ENCODE measurements at regions not wholly inside any gene's neighbourhood (a gene's known extent, or its start where the extent isn't known, plus 50 kb on each side); places are given as distances from the start of the nearest gene placed in this dataset.
"Not testable (repeated sequence)": the region's sequence is repeated elsewhere in the genome, so short reads cannot be mapped to it uniquely, and the experiment has no call there.

DNA sequence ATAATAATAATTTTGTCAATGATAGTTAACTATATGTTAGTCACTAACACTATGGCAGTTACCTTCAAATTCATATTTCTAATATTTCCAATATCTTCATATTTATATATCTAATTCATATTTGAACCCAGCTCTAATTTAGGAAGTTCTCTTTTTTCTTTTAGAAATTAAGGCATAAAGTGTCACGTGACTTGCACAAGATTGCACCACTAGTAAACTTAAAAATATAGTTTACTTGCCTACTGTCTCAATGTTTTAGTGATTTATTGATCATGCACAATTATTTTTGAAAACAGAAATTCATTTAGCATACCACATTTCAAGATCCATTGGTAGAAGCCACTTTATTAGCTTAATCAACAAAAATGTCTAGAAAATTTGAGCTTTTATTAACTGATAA, 508.7 kb upstream of the ZNF337 start:
- no peak overlapping the region for H3K4me3 ChIP-seq (ENCODE audit: low read depth, low read length)
- no peak for DNase-seq (ENCODE audit: low read depth)
- TF ChIP-seq, protein P1, sequence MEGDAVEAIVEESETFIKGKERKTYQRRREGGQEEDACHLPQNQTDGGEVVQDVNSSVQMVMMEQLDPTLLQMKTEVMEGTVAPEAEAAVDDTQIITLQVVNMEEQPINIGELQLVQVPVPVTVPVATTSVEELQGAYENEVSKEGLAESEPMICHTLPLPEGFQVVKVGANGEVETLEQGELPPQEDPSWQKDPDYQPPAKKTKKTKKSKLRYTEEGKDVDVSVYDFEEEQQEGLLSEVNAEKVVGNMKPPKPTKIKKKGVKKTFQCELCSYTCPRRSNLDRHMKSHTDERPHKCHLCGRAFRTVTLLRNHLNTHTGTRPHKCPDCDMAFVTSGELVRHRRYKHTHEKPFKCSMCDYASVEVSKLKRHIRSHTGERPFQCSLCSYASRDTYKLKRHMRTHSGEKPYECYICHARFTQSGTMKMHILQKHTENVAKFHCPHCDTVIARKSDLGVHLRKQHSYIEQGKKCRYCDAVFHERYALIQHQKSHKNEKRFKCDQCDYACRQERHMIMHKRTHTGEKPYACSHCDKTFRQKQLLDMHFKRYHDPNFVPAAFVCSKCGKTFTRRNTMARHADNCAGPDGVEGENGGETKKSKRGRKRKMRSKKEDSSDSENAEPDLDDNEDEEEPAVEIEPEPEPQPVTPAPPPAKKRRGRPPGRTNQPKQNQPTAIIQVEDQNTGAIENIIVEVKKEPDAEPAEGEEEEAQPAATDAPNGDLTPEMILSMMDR (IDR thresholded peaks at IDR 0.05; ENCODE audit: insufficient read depth, low read depth, low read length, missing control alignments), result no peak

GRCh38 chr20:26201026-26201425, 504.4 kb upstream of the ZNF337 start:
- not testable (repeated sequence) for DNase-seq (ENCODE audit: low read depth); H3K4me3 ChIP-seq (ENCODE audit: low read depth, low read length)

GRCh38 chr20:26187329-26187728, 490.7 kb upstream of the ZNF337 start:
- H3K4me3 ChIP-seq (ENCODE audit: low read depth, low read length); DNase-seq (ENCODE audit: low read depth): not testable (repeated sequence)

GRCh38 chr20:26183720-26184119, 487.1 kb upstream of the ZNF337 start:
- not testable (repeated sequence) for H3K4me3 ChIP-seq (ENCODE audit: low read depth, low read length)

GRCh38 chr20:26181364-26181763, 484.7 kb upstream of the ZNF337 start:
- DNase-seq (ENCODE audit: low read depth); H3K4me3 ChIP-seq (ENCODE audit: low read depth, low read length): not testable (repeated sequence)

More at GRCh38 chr20:26183720-26184119, 487.1 kb upstream of the ZNF337 start:
- DNase-seq (ENCODE audit: low read depth), result not testable (repeated sequence)

DNA sequence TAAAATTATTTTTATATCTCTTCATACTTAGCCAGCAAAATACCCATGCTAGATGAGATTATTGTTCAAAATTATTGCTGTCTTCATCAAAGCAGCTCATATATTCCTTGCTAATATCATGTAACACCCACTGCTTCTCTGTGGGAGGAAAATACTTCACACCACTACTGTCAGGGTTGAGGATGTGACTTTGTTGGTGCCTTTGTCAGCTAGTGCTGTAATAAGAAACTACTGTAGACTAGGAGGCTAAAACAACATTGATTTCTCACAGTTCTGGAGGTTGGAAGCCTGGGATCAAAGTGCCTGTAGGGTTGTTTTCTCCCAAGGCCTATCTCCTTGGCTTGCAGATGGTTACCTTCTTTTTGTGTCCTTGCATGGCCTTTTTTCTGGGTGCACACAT, 475.2 kb upstream of the ZNF337 start:
- not testable (repeated sequence) for H3K4me3 ChIP-seq (ENCODE audit: low read depth, low read length); DNase-seq (ENCODE audit: low read depth)

DNA sequence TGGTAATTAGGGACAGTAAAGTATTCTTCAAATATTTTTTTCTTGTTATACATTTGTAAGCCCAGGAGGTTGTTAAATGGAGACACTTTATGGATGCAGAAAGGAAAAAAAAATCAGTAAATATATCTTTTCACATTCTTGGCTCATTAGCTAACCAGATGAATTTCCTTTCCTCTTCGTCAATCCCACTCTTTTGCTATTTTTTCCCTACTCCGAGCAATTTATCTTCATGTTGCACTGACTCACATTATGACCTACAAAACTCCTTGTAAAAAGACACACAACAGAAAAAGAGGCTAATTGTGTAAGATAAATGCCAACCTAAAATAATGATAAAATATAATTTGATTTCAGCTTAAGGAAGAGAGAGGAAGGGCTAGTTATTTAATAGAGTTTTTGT, 472.9 kb upstream of the ZNF337 start:
- TF ChIP-seq, protein P1 (IDR thresholded peaks at IDR 0.05; ENCODE audit: insufficient read depth, low read depth, low read length, missing control alignments), result no peak
- no peak overlapping the region for H3K4me3 ChIP-seq (ENCODE audit: low read depth, low read length)
- no peak for DNase-seq (ENCODE audit: low read depth)

DNA sequence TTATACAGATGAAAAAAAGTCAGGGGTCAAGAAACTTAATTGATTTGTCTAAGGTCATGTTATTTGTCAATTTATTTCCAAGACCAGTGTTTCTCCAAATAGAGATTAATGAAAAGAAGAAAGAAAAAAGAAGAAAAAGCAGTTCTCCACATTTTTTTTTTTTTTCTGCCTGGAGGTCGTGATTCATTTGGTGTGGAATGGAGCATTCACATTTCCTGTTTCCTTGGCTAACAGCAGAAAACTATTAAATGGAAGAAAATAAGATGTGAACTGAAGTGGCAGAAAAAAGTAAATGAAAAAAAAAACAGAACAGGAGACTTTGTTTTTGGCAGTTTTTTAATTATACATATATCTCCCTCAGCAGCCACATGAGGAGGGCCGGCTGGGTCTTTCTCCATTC, 470.8 kb upstream of the ZNF337 start:
- no peak for DNase-seq (ENCODE audit: low read depth)
- H3K4me3 ChIP-seq (ENCODE audit: low read depth, low read length), result no peak overlapping the region
- TF ChIP-seq, protein P1 (IDR thresholded peaks at IDR 0.05; ENCODE audit: insufficient read depth, low read depth, low read length, missing control alignments), result no peak

DNA sequence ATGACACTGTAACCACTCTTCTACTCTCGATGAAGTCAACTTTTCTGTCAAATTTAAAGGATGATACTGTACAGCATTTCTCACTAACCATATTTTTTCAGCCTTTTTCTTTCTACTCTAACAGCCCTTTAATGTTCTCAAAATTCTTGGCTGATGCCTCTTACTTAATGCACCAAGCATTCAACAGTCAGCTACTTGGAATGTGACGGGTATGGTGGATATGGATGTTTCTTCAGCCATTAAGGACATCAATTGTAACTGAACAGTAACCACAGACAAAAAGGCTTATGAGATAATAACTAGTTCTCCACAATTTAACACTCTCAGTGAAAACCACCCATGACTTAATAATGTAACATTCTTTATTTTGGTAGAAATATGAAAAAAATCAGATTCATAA, 467.2 kb upstream of the ZNF337 start:
- TF ChIP-seq, protein P1 (IDR thresholded peaks at IDR 0.05; ENCODE audit: insufficient read depth, low read depth, low read length, missing control alignments), result no peak
- no peak overlapping the region for H3K4me3 ChIP-seq (ENCODE audit: low read depth, low read length)
- DNase-seq (ENCODE audit: low read depth), result no peak

GRCh38 chr20:26163151-26163550, 466.5 kb upstream of the ZNF337 start:
- H3K4me3 ChIP-seq (ENCODE audit: low read depth, low read length); DNase-seq (ENCODE audit: low read depth): not testable (repeated sequence)

GRCh38 chr20:26161741-26162140, 465.1 kb upstream of the ZNF337 start:
- H3K4me3 ChIP-seq (ENCODE audit: low read depth, low read length); DNase-seq (ENCODE audit: low read depth): not testable (repeated sequence)

DNA sequence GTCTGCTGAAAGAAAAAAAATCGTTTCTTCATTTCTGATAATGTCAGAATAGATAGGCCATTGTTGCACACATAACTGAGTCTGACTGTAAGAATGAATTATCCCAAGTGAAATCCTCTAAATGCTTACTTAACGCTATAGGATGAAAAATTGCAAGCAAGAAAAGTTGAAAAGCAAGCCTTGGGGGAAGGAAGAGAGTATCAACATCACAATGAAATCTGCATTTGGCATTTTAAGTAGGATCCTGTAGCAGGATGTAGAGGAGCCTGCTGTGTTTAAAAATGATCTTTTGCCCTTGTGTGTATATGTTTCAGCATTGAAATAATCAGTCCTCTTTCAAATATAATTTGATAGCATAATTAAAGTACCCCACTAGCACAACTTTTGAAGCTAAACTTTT, 464.3 kb upstream of the ZNF337 start:
- not testable (repeated sequence) for DNase-seq (ENCODE audit: low read depth)

More for the DNA sequence above, 464.3 kb upstream of the ZNF337 start:
- H3K4me3 ChIP-seq (ENCODE audit: low read depth, low read length), result not testable (repeated sequence)
